HL-60 (cell line): ENCODE measurements at regions not wholly inside any gene's neighbourhood (a gene's known extent, or its start where the extent isn't known, plus 50 kb on each side); places are given as distances from the start of the nearest gene placed in this dataset.

Experiments
- CTCF ChIP-seq: IDR thresholded peaks from one replicate; pipeline ENCODE4 v1.5.1; 2011; ENCODE audit warnings: low read length, control low read depth, inconsistent platforms; ENCODE audit not compliant: insufficient read depth
- POLR2AphosphoS5 ChIP-seq: IDR thresholded peaks from 2 replicates; pipeline ENCODE4 v1.6.1; 2012; ENCODE audit warnings: low read depth
- REST ChIP-seq: IDR thresholded peaks from 2 replicates; pipeline ENCODE4 v1.6.1; 2012; ENCODE audit warnings: low read depth; ENCODE audit not compliant: insufficient replicate concordance
- SPI1 ChIP-seq: IDR thresholded peaks from 2 replicates; pipeline ENCODE4 v1.6.1; 2012; ENCODE audit warnings: low read depth, mild to moderate bottlenecking, borderline replicate concordance

DNA sequence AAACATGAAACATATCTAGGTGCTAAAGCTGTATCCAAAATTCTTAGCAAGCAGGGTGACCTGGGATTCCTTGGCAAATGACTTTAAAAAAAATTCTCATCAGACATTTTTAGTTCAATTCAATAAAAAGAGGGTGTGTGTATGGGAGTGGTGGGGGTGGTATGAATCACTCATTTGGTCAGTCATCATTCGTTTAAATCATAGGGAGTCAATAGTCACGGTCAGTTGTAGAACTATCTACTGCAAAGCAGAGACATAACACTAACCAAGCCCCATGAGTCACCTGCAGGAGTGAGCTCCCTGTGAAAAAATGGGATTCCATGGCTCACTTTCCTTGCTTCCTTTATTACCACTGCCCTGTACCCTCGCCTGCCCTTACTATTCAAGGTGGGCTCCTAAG, 380.6 kb upstream of the TCF4 start:
- TF ChIP-seq CTCF: no peak
- no peak for TF ChIP-seq POLR2AphosphoS5
- TF ChIP-seq REST: no peak
- no peak for TF ChIP-seq SPI1
